HG03103 (cell line): ENCODE measurements at regions not wholly inside any gene's neighbourhood (a gene's known extent, or its start where the extent isn't known, plus 50 kb on each side); places are given as distances from the start of the nearest gene placed in this dataset.
"Not testable (repeated sequence)": the region's sequence is repeated elsewhere in the genome, so short reads cannot be mapped to it uniquely, and the experiment has no call there.

Source experiments
- ATAC-seq: cut with Tn5 transposase; IDR thresholded peaks from one replicate; pipeline ENCODE4 v1.9.1; 2021; ENCODE audit warnings: low read depth; ENCODE audit not compliant: unreplicated experiment

- ATAC-seq: no peak
Measured at GRCh38 chr3:144566320-144566719, 594.7 kb downstream of the DIPK2A start.

GRCh38 chr3:144569651-144570050 is 598.0 kb downstream of the DIPK2A start:
- no peak for ATAC-seq

GRCh38 chr3:144583871-144584270 is 612.2 kb downstream of the DIPK2A start:
- ATAC-seq: no peak

- ATAC-seq: no peak
Measured at GRCh38 chr3:144585408-144585807, 613.8 kb downstream of the DIPK2A start.

- ATAC-seq: no peak
Measured at GRCh38 chr3:144585953-144586352, 614.3 kb downstream of the DIPK2A start.

- ATAC-seq: no peak
Measured at GRCh38 chr3:144586382-144586781, 614.8 kb downstream of the DIPK2A start.

- ATAC-seq: no peak
Measured at GRCh38 chr3:144590854-144591253, 619.2 kb downstream of the DIPK2A start.

GRCh38 chr3:144593881-144594280 is 622.3 kb downstream of the DIPK2A start:
- ATAC-seq: no peak

GRCh38 chr3:144620236-144620635 is 648.6 kb downstream of the DIPK2A start:
- not testable (repeated sequence) for ATAC-seq

GRCh38 chr3:144622845-144623244 is 651.2 kb downstream of the DIPK2A start:
- ATAC-seq: no peak

- ATAC-seq: no peak
Measured at GRCh38 chr3:144624656-144625055, 653.0 kb downstream of the DIPK2A start.

- no peak for ATAC-seq
Measured at GRCh38 chr3:144626835-144627234, 655.2 kb downstream of the DIPK2A start.

GRCh38 chr3:144629381-144629780 is 657.8 kb downstream of the DIPK2A start:
- no peak for ATAC-seq

GRCh38 chr3:144636833-144637232 is 665.2 kb downstream of the DIPK2A start:
- ATAC-seq: no peak

GRCh38 chr3:144638009-144638408 is 666.4 kb downstream of the DIPK2A start:
- no peak for ATAC-seq

- no peak for ATAC-seq
Measured at GRCh38 chr3:144643771-144644198, 672.2 kb downstream of the DIPK2A start.

- ATAC-seq: no peak
Measured at GRCh38 chr3:144645300-144645699, 673.7 kb downstream of the DIPK2A start.

- ATAC-seq: no peak
Measured at GRCh38 chr3:144650380-144650779, 678.8 kb downstream of the DIPK2A start.

GRCh38 chr3:144652573-144652972 is 681.0 kb downstream of the DIPK2A start:
- no peak for ATAC-seq

GRCh38 chr3:144655423-144655822 is 683.8 kb downstream of the DIPK2A start:
- no peak for ATAC-seq

- ATAC-seq: no peak
Measured at GRCh38 chr3:144660186-144660585, 688.6 kb downstream of the DIPK2A start.

GRCh38 chr3:144662729-144663128 is 691.1 kb downstream of the DIPK2A start:
- ATAC-seq: no peak
